ENCODE measurements at regions not wholly inside any gene's neighbourhood (a gene's known extent, or its start where the extent isn't known, plus 50 kb on each side); places are given as distances from the start of the nearest gene placed in this dataset.

- DNase-seq, result no peak
Measured at GRCh38 chr6:79764747-79765146, 133.6 kb downstream of the SH3BGRL2 start.

- no peak for DNase-seq
Measured at GRCh38 chr6:79763301-79763700, 132.2 kb downstream of the SH3BGRL2 start.

- no peak for DNase-seq
Measured at GRCh38 chr6:79762370-79762769, 131.2 kb downstream of the SH3BGRL2 start.

- DNase-seq, result no peak
Measured at GRCh38 chr6:79756496-79756895, 125.4 kb downstream of the SH3BGRL2 start.

GRCh38 chr6:79755967-79756366 lies 124.8 kb downstream of the SH3BGRL2 start:
- DNase-seq, result no peak

Data from NCI-H2227 treated with DMSO at 0.1 percent for 48 hours (cell line).